G401.6 (cell line): ENCODE measurements at regions not wholly inside any gene's neighbourhood (a gene's known extent, or its start where the extent isn't known, plus 50 kb on each side); places are given as distances from the start of the nearest gene placed in this dataset.
"Not testable (repeated sequence)": the region's sequence is repeated elsewhere in the genome, so short reads cannot be mapped to it uniquely, and the experiment has no call there.

Experiments used
- FAIRE-seq: peaks from 2 replicates; lab custom pipeline; 2012; peaks lifted over from hg19 to GRCh38; lab: Jason Lieb, UNC

- not testable (repeated sequence) for FAIRE-seq
These were observed 50.8 kb downstream of the PPIAL4G start for GRCh38 chr1:148432318-148432717.

- FAIRE-seq = not testable (repeated sequence)
These were observed 53.2 kb downstream of the PPIAL4G start for GRCh38 chr1:148429856-148430255.

- not testable (repeated sequence) for FAIRE-seq
These were observed 56.0 kb downstream of the PPIAL4G start for GRCh38 chr1:148426940-148427611.

- not testable (repeated sequence) for FAIRE-seq
These were observed 56.7 kb downstream of the PPIAL4G start for GRCh38 chr1:148426385-148426784.

GRCh38 chr1:148424143-148425003 lies 58.7 kb downstream of the PPIAL4G start:
- not testable (repeated sequence) for FAIRE-seq

GRCh38 chr1:148422921-148423320 lies 60.2 kb downstream of the PPIAL4G start:
- FAIRE-seq = not testable (repeated sequence)

GRCh38 chr1:148417241-148417640 lies 65.9 kb downstream of the PPIAL4G start:
- not testable (repeated sequence) for FAIRE-seq

GRCh38 chr1:148413385-148413784 lies 69.7 kb downstream of the PPIAL4G start:
- not testable (repeated sequence) for FAIRE-seq

- not testable (repeated sequence) for FAIRE-seq
These were observed 78.1 kb downstream of the PPIAL4G start for GRCh38 chr1:148404786-148405568.

GRCh38 chr1:148403925-148404324 lies 79.2 kb downstream of the PPIAL4G start:
- FAIRE-seq = not testable (repeated sequence)

GRCh38 chr1:148403085-148403456 lies 80.0 kb downstream of the PPIAL4G start:
- not testable (repeated sequence) for FAIRE-seq

GRCh38 chr1:148402152-148403084 lies 80.7 kb downstream of the PPIAL4G start:
- FAIRE-seq = not testable (repeated sequence)

GRCh38 chr1:148397516-148397915 lies 85.6 kb downstream of the PPIAL4G start:
- FAIRE-seq = not testable (repeated sequence)

- FAIRE-seq = not testable (repeated sequence)
These were observed 90.6 kb downstream of the PPIAL4G start for GRCh38 chr1:148392505-148392904.

GRCh38 chr1:148391323-148391722 lies 91.8 kb downstream of the PPIAL4G start:
- not testable (repeated sequence) for FAIRE-seq

- no peak for FAIRE-seq
These were observed 94.1 kb downstream of the PPIAL4G start for GRCh38 chr1:148389027-148389339.

- FAIRE-seq = peak; percentile 28
These were observed 94.7 kb downstream of the PPIAL4G start for GRCh38 chr1:148388260-148389026.

- FAIRE-seq = not testable (repeated sequence)
These were observed 95.2 kb downstream of the PPIAL4G start for GRCh38 chr1:148387949-148388259.

GRCh38 chr1:148387122-148387948 lies 95.8 kb downstream of the PPIAL4G start:
- FAIRE-seq = not testable (repeated sequence)

- no peak for FAIRE-seq
These were observed 96.5 kb downstream of the PPIAL4G start for GRCh38 chr1:148386617-148387016.
